CD14-positive monocyte (primary cell): ENCODE measurements at regions not wholly inside any gene's neighbourhood (a gene's known extent, or its start where the extent isn't known, plus 50 kb on each side); places are given as distances from the start of the nearest gene placed in this dataset.

Experiments
- DNase-seq, 3 donors: peaks; one replicate each; pipeline ENCODE4 v3.0.0-alpha.2; 2011 to 2022
- H2AFZ ChIP-seq: 2 replicates; pipeline ENCODE4 v1.6.0; 2012; ENCODE audit warnings: mild to moderate bottlenecking, low read depth, low read length, inconsistent platforms; ENCODE audit not compliant: insufficient read depth, poor library complexity, severe bottlenecking
- H3K27ac ChIP-seq, 2 donors: 1 replicate in 1 of 2; 2 replicates in 1 of 2; pipeline ENCODE4 v1.5.1; 2012 to 2013; ENCODE audit warnings: low read length in 2 of 2, control low read depth in 1 of 2, inconsistent platforms in 1 of 2, low read depth in 1 of 2, mild to moderate bottlenecking in 1 of 2
- H3K27me3 ChIP-seq, 2 donors: one replicate each; pipeline versions ENCODE4 v1.6.0 to v1.6.1; 2011 to 2013; ENCODE audit warnings: low read length in 2 of 2; ENCODE audit not compliant: control insufficient read depth in 2 of 2, insufficient read depth in 2 of 2
- H3K36me3 ChIP-seq, 2 donors: replicated peaks in 1 of 2; 1 replicate in 1 of 2; 2 replicates in 1 of 2; pipeline versions ENCODE4 v1.5.1 to v1.6.1; 2012 to 2013; ENCODE audit warnings: low read length in 2 of 2, control low read depth in 1 of 2, inconsistent platforms in 1 of 2, mild to moderate bottlenecking in 1 of 2; ENCODE audit not compliant: insufficient read depth in 2 of 2, control insufficient read depth in 1 of 2
- H3K4me1 ChIP-seq, 2 donors: 1 replicate in 1 of 2; 2 replicates in 1 of 2; pipeline versions ENCODE4 v1.5.1 to v1.6.1; 2012 to 2013; ENCODE audit warnings: low read length in 2 of 2, control low read depth in 1 of 2, inconsistent platforms in 1 of 2, mild to moderate bottlenecking in 1 of 2, moderate library complexity in 1 of 2; ENCODE audit not compliant: insufficient read depth in 2 of 2, control insufficient read depth in 1 of 2
- H3K4me2 ChIP-seq: replicated peaks from 2 replicates; pipeline ENCODE3; 2012; ENCODE audit warnings: low read length, moderate library complexity, mild to moderate bottlenecking; ENCODE audit not compliant: poor library complexity, severe bottlenecking; ENCODE audit errors: extremely low read depth
- H3K4me3 ChIP-seq, 3 experiments: fragments of 200-600 bp in 1 of 3; sonication (generic) in 1 of 3; replicated peaks in 1 of 3; 1 replicate in 2 of 3; 2 replicates in 1 of 3; pipeline ENCODE4 v1.5.1; 2011 to 2013; ENCODE audit warnings: low read length in 3 of 3, mild to moderate bottlenecking in 3 of 3, control low read depth in 2 of 3, low read depth in 2 of 3, inconsistent platforms in 1 of 3, moderate library complexity in 1 of 3
- H3K79me2 ChIP-seq: 2 replicates; pipeline ENCODE4 v1.6.0; 2012; ENCODE audit warnings: mild to moderate bottlenecking, control low read depth, inconsistent platforms, low read length, moderate library complexity; ENCODE audit not compliant: insufficient read depth
- H3K9ac ChIP-seq: 2 replicates; pipeline ENCODE4 v1.6.0; 2017; ENCODE audit warnings: low read length, mild to moderate bottlenecking; ENCODE audit not compliant: insufficient read depth, poor library complexity, severe bottlenecking
- H3K9me3 ChIP-seq, 2 donors: replicated peaks in 1 of 2; 1 replicate in 1 of 2; 2 replicates in 1 of 2; pipeline versions ENCODE4 v1.5.1 to v1.6.1; 2012 to 2013; ENCODE audit warnings: low read length in 2 of 2, control low read depth in 1 of 2; ENCODE audit not compliant: control insufficient read depth in 1 of 2, insufficient read depth in 1 of 2
- H4K20me1 ChIP-seq: 2 replicates; pipeline ENCODE4 v1.6.0; 2012; ENCODE audit warnings: mild to moderate bottlenecking, low read length, control low read depth, moderate library complexity; ENCODE audit not compliant: insufficient read depth
- H3K27ac Mint-ChIP-seq, 7 donors: one replicate each; pipeline ENCODE4 v1.8.0; 2020; ENCODE audit warnings: mild to moderate bottlenecking in 7 of 7, mixed read lengths in 7 of 7, moderate library complexity in 6 of 7, inconsistent platforms in 2 of 7
- H3K27me3 Mint-ChIP-seq, 3 donors: one replicate each; pipeline ENCODE4 v1.8.0; 2021 to 2022; ENCODE audit warnings: low read depth in 3 of 3, mild to moderate bottlenecking in 3 of 3, mixed read lengths in 3 of 3, moderate library complexity in 3 of 3, inconsistent platforms in 1 of 3
- H3K36me3 Mint-ChIP-seq, 2 donors: one replicate each; pipeline ENCODE4 v1.8.0; 2020; ENCODE audit warnings: mixed read lengths in 2 of 2, inconsistent platforms in 1 of 2, mild to moderate bottlenecking in 1 of 2
- H3K4me1 Mint-ChIP-seq: one replicate; pipeline ENCODE4 v1.8.0; 2020; ENCODE audit warnings: mild to moderate bottlenecking, mixed read lengths
- H3K4me3 Mint-ChIP-seq, 2 donors: one replicate each; pipeline ENCODE4 v1.8.0; 2020; ENCODE audit warnings: mild to moderate bottlenecking in 2 of 2, mixed read lengths in 2 of 2, moderate library complexity in 1 of 2
- H3K9me3 Mint-ChIP-seq, 7 donors: one replicate each; pipeline ENCODE4 v1.8.0; 2020 to 2022; ENCODE audit warnings: mixed read lengths in 7 of 7, mild to moderate bottlenecking in 6 of 7, moderate library complexity in 6 of 7, inconsistent platforms in 2 of 7
- CTCF ChIP-seq: fragments of 200-600 bp; IDR thresholded peaks from one replicate; pipeline ENCODE4 v1.8.0; 2022; ENCODE audit warnings: antibody characterized with exemption, mild to moderate bottlenecking
- WGBS: methylation state at CpG from one replicate; pipeline ENCODE4 v1.1.5; 2013; ENCODE audit warnings: missing lambda C conversion rate; ENCODE audit not compliant: insufficient coverage; 5-methylcytosine and 5-hydroxymethylcytosine counted together
- intact Hi-C, 2 donors: fragments of 100-400 bp; cut with micrococcal nuclease; formaldehyde crosslinking; loops; one replicate each; pipeline versions ENCODE4 v1.15.0 to v1.15.1; 2023

- Histone ChIP-seq H3K4me1 (no peaks in the 10 kb centered on the region), H3K9ac (no peak overlapping the region), H3K27me3 (no peaks in the 10 kb centered on the region), H3K9me3 (no peaks in the 10 kb centered on the region), H3K4me2 (no peak overlapping the region), H3K4me3 (no peak overlapping the region), H2AFZ (no peak overlapping the region), H3K36me3 (no peaks in the 10 kb centered on the region), H4K20me1 (no peaks in the 10 kb centered on the region), H3K27ac (no peak overlapping the region), H3K79me2 (no peaks in the 10 kb centered on the region)
- Mint-ChIP-seq H3K9me3 (peaks cover 0 to 1% (median 0%) of the 10 kb centered on the region in 7 donors), H3K27ac (no peak overlapping the region), H3K4me3 (no peak overlapping the region), H3K27me3 (peaks cover 0 to 2% (median 0%) of the 10 kb centered on the region in 3 donors), H3K36me3 (no peaks in the 10 kb centered on the region), H3K4me1 (no peaks in the 10 kb centered on the region)
- no peak for DNase-seq
- no peak for TF ChIP-seq CTCF
- intact Hi-C loops: no loop called here
- 80% methylated on average over 4 of the region's 4 CpGs for WGBS
These were observed 231.0 kb downstream of the CBLN1 start for GRCh38 chr16:49050607-49051006.

DNA sequence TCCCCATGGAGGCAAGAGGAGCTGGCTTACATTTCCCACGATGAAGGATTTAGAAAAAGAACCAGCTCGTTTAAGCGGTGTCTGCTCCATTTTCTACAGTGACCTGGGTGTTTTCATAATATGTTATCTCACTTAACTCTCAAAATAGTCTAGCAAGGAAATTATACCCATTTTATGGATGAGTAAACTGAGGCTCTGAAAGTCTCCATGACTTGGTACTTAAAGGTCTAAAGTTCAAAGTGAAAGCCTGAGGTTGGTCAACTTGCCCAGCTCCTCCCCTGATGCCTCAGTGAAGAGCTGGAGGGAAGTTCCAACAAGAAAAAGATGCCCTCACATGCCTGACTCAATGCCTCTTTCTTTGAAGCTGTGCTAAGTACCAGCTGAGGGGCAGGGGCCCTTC lies 232.0 kb downstream of the CBLN1 start:
- Mint-ChIP-seq H3K4me3 (no peak overlapping the region), H3K36me3 (no peaks in the 10 kb centered on the region), H3K9me3 (peaks cover 0 to 1% (median 0%) of the 10 kb centered on the region in 7 donors), H3K4me1 (no peaks in the 10 kb centered on the region), H3K27ac (no peak overlapping the region), H3K27me3 (no peaks in the 10 kb centered on the region)
- intact Hi-C loops: no loop called here
- Histone ChIP-seq H3K4me3 (no peak overlapping the region), H3K36me3 (no peaks in the 10 kb centered on the region), H4K20me1 (no peaks in the 10 kb centered on the region), H3K4me1 (no peaks in the 10 kb centered on the region), H3K79me2 (no peaks in the 10 kb centered on the region), H3K4me2 (no peak overlapping the region), H2AFZ (no peak overlapping the region), H3K27ac (no peak overlapping the region), H3K27me3 (no peaks in the 10 kb centered on the region), H3K9ac (no peak overlapping the region), H3K9me3 (no peaks in the 10 kb centered on the region)
- DNase-seq: no peak
- TF ChIP-seq CTCF: no peak
- no CpG with 5 or more reads among the region's 3 CpGs for whole genome bisulfite sequencing
